NOMO-1 treated with dmso at 0.1 percent for 144 hours (cell line): ENCODE measurements at regions not wholly inside any gene's neighbourhood (a gene's known extent, or its start where the extent isn't known, plus 50 kb on each side); places are given as distances from the start of the nearest gene placed in this dataset.

Source experiments
- DNase-seq: peaks from one replicate; lab custom pipeline; 2025; ENCODE audit not compliant: unreplicated experiment; lab: John Stamatoyannopoulos, UW

DNA sequence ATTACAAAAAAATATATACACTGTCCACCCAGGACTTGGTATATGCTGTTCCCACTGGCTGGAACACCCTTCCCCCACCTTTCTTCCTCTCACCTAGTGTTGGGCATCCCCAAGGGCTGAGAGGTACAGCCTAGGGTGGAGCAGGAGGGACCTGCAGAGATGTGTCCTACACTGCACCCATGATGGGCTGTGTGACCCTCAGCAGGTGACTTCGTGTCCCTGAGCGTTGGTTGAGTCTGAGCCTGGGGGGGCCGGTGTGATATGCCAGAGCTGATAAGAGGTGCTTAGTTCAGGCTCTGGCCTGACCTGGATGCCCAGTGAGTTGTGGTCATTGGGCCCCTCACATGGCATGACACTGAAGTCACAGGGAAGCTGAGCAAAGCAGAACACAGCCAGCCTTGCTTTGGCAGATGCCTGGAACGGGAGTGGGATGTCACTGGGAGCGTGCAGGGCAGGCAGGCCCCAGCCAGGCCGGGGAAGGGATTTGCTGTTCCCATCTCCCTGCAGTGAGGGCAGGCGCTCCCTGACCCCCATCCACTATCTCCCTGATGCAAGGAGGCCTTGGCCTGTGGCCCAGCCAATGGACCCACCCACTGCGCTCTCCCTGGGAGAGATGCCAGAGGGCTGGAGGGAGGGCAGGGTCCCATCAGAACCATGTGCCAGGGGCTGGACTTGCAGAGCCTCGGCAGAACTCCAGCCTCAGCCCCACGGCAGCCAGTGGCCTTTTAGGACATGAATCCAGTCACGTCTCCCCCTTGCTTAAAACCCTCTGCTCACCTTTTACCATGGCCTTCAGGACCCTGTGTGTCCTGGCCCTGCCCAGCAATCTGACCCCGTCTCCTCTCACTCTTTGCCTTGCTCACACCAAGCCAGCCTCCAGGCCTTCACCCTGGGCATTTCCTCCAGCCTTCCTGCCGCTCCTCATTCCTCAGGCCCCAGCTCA, 138.9 kb downstream of the MN1 start:
- DNase-seq, result no peak

DNA sequence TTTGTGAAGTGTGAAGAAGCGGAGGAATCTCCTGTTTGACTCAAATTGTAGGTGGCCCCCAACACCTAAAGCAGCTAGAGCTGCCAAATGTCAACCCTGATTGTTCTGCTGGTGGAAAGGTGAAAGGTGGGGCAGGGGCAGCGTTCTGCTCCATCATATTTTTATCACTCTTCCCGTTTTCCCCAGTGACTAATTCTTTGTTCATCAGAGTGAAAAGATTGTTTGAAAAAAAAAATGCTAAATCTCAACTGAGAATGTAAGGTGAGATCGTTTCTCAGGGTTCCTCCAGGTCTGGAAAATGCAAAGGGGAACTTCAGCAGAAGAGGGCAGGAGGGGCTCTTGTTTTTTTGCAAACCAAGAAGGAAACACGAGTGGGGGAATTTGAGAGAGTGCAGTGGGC, 137.7 kb downstream of the MN1 start:
- no peak for DNase-seq

DNA sequence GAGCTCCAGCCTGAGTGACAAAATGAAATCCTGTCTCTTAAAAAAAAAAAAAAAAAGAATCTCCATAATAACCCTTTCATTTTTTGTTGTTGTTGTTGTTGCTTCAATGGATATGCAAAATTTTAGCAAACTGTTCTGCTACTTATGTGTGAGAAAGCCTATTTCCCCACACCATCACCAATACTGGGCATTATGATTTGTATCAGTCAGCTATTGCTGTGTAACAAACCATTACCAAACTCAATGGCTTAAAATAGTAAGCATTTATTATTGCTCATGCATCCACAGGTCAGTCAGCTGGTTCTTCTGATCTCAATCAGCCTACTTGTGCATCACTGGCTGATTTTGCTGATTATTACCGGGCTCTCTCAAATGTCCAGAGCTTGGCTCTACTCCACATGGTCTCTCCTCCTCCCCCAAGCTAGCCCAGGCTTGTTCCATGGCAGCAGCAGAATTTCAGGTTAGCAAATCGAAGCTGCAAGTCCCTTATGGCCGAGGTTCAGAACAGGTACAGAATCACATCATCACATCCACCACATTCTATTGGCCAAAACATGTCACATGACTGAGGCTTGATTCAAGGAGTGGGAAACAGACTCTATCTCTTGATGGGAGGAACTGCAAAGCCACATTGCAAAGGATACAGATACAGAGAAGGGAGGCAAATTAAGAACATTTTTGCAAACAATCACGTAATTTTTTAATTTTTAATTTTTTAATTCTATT, 135.1 kb downstream of the MN1 start:
- DNase-seq, result no peak

- no peak for DNase-seq
These were observed 134.3 kb downstream of the MN1 start for GRCh38 chr22:27667121-27667843.

- peak; percentile 90 for DNase-seq
These were observed 132.4 kb downstream of the MN1 start for GRCh38 chr22:27668828-27669797.

DNA sequence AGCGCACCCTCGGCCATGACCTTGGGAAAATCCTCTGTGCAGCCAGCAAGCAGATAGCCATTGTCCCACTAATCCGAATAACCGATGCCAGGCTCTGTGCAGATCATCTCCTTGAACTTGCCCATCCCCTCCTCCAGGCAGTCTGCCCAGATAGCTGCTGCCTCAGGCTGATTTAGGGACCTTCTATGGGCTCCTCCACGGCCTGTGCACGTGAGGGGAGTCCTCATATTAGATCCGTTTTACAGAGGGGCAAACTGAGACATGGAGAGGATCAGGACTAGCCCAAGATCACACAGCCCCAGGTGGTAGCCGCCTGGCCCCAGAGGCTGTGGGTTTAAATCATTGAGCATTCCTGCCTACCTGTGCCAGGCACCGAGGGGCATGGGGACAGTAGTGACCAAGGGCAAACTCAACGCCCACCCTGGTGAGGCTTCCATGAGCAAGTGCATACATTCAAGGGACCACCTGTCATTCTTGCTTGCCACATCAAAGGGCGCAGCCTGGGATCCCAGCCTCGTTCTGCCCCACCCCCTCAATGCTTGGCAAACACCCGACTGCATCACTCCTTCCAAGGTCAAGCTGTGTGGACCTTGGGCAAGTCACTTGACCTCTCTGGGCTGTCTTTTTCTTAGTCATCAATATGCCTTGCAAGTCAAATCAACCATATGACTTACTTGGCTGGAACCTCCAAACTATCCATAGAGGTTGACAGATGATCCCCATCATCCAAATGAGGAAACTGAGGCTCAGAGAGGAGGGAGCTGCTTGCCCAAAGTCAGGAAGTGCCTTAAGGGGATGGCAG, 131.6 kb downstream of the MN1 start:
- DNase-seq, result no peak

GRCh38 chr22:27670701-27671412, 130.7 kb downstream of the MN1 start:
- DNase-seq, result peak; percentile 40

DNA sequence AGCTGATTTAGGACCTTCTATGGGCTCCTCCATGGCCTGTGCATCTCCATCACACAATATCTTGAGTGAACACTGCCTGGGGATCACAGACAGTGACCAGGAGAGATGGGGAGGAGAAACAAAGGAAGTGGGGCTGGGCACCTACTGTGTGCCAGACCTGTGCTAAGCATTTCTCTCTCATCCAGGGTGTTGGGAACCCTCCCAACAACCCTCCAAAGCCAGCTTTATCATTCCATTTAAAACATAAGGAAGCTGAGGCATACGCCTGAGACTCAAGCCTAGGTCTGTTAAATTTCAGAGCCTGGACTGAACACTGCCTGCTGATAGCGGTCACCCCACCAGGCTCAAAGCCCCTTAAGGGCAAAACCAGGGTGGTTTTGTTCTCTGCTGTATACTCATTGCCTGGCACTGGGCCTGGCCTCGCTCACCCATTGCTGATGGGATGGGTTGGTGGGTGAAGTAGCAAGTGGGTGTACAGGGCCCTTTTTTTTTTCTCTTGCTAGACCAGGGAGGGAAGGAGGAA, 130.1 kb downstream of the MN1 start:
- DNase-seq, result no peak

- DNase-seq, result no peak
These were observed 128.7 kb downstream of the MN1 start for GRCh38 chr22:27672721-27673418.

DNA sequence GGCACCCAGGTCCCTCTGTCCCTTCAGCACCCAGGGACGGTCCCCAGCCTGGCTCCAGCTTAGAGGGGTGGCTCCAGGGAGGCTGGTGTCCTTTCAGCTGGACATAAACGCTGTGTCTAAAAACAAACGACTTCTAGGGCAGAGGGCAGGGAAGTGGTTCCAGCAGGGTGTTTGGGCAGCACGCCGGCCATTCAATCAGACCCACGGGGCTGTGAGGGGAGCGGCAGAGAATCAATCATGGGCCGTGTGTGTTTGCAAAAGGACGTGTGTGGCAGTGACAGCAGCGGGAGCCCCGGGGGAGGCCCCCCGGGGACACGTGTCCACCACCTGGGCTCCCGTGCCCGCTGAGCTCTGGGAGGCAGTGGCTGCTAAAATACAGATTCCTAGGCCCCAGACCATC, 127.7 kb downstream of the MN1 start:
- DNase-seq, result no peak

GRCh38 chr22:27674261-27674923, 127.2 kb downstream of the MN1 start:
- no peak for DNase-seq

GRCh38 chr22:27676545-27677213, 124.9 kb downstream of the MN1 start:
- no peak for DNase-seq

DNA sequence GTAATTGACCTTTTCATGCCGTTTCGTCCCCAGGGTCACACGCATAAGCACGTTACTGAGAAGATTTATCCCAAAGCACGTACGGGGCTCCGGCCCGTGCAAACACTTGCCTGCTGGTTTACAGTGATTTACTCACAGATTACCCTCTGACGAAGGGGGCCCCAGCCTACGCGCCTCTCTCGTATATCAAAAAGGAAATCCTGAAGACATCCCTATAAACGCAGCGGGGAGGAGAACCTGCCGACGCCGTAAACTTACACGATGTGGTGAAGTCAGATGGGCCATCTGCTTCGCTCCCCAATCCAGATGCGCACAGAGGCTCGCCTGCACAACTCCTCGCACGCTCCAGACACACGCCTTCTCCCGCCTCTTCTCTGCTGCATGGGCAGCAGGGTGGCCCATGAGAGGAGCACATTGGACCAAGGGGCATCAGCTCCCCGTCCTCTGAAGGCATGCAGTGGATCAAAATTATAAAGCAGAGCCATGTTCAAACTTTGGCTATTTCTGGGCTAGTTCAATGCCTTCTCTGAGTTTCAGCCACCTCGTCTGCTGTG, 123.6 kb downstream of the MN1 start:
- no peak for DNase-seq

GRCh38 chr22:27679176-27679575, 122.4 kb downstream of the MN1 start:
- no peak for DNase-seq

DNA sequence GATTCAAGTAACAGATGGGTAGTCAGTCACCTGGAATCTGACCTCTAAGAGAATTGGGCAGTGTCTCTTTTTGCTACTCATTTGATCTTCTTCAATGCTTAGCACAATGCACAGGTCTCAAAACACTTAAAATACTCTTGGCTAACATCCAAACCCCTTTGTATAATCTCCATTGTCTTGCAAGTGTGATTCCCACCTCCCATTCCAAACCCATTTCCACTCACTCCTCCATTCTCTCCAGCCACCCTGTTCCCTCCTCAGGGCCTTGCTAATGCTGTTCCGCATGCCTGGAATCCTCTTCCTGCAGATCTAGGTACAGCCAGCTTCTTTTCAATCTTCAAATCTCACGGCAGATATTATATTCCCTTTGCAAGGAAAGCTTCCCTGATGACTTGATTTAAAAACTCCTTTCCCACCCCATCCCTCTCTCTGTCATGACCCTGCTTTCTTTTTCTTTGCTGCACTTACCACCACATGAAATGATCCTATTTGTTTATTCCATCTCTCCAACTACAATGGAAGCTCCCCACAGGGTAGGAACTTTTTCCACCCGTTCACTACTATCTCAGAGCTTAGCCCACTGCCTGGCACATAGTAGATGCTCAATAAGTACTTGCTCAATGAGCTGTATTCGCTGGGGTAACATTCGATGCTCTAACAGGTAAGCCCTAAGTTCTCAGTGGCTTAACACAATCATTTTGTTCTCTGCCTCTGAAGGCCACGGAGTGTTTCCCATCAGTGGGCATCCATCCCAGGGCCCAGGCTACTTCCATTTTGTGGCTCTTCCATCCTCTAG, 121.7 kb downstream of the MN1 start:
- no peak for DNase-seq

DNA sequence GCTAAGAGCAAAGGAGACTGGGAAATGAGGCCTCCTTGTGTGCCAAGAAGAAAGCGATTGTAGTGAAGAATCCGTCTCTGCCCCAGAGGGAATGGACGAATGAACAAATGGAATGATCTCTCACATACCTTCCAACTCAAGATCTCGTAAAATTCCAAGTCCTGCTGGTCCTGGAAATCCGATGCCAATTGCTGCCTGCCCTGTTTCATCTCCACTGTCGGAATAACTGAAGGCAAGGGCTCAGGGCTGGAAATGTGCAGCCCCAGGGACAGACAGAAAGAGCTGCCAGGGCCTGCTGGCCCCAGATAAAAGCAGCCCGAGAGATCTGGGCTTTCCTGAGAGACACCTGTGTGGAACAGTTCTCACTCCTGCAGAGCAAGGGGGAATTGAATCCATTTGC, 120.9 kb downstream of the MN1 start:
- DNase-seq, result no peak
